Coronary artery (tissue), 2 donors: ENCODE measurements at regions not wholly inside any gene's neighbourhood (a gene's known extent, or its start where the extent isn't known, plus 50 kb on each side); places are given as distances from the start of the nearest gene placed in this dataset.

Experiments
- DNase-seq: peaks from one replicate; pipeline ENCODE4 v3.0.0-alpha.2; 2017; ENCODE audit warnings: low spot score
- H3K27ac ChIP-seq, 2 donors: fragments of 200-600 bp; sonication (generic); one replicate each; pipeline ENCODE4 v1.5.1; 2016 to 2019
- H3K4me3 ChIP-seq: fragments of 200-600 bp; sonication (generic); 2 replicates; pipeline ENCODE4 v1.5.1; 2016; ENCODE audit warnings: mild to moderate bottlenecking, moderate library complexity
- TF ChIP-seq, protein P1 (sequence below): fragments of 200-600 bp; sonication (generic); IDR thresholded peaks from one replicate; pipeline ENCODE4 v1.5.1; 2019; ENCODE audit warnings: antibody characterized with exemption

DNA sequence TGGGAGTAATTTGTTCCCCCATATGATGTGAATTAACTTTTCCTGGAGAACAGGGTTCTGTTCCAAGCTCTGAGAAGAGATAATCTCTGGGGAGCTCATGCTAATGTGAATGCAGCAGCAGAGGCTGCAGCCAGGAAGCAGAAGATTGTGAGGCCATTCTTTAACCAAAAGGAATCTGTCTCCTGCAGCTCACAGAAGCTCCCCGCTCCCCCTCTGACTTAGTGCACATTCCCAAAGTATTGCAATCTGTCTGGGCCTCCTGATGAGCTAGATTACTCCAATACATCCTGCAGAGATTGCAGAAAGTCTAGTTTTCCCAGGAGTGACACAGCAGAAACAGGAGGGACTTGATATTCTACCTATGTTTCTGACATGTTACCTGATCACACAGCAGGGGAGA, 420.6 kb upstream of the FAT3 start:
- H3K27ac ChIP-seq = no peak overlapping the region
- TF ChIP-seq, protein P1, sequence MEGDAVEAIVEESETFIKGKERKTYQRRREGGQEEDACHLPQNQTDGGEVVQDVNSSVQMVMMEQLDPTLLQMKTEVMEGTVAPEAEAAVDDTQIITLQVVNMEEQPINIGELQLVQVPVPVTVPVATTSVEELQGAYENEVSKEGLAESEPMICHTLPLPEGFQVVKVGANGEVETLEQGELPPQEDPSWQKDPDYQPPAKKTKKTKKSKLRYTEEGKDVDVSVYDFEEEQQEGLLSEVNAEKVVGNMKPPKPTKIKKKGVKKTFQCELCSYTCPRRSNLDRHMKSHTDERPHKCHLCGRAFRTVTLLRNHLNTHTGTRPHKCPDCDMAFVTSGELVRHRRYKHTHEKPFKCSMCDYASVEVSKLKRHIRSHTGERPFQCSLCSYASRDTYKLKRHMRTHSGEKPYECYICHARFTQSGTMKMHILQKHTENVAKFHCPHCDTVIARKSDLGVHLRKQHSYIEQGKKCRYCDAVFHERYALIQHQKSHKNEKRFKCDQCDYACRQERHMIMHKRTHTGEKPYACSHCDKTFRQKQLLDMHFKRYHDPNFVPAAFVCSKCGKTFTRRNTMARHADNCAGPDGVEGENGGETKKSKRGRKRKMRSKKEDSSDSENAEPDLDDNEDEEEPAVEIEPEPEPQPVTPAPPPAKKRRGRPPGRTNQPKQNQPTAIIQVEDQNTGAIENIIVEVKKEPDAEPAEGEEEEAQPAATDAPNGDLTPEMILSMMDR = no peak
- no peak for DNase-seq
- H3K4me3 ChIP-seq = no peak overlapping the region

DNA sequence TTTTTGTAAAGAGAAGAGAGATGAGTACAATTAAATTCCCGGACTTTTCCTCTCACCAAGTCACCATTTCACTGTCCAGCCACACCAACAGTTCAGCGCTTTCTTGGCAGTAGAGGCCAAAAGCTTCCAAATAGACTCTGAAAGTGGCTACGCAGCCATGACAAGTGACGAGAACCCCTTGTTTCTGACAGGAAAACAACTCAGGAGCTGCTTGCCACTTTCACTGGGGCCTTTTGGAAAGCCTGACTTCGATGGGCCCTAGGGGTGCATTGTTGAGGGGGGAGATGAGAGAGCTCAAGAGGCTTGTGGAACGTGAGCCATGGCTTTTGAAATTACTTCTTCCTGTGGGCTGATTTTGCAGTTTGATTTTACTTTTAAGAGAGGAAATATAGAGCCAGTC, 422.1 kb upstream of the FAT3 start:
- Histone ChIP-seq H3K4me3 (no peak overlapping the region), H3K27ac (no peak overlapping the region)
- no peak for DNase-seq
- TF ChIP-seq, protein P1 = no peak

DNA sequence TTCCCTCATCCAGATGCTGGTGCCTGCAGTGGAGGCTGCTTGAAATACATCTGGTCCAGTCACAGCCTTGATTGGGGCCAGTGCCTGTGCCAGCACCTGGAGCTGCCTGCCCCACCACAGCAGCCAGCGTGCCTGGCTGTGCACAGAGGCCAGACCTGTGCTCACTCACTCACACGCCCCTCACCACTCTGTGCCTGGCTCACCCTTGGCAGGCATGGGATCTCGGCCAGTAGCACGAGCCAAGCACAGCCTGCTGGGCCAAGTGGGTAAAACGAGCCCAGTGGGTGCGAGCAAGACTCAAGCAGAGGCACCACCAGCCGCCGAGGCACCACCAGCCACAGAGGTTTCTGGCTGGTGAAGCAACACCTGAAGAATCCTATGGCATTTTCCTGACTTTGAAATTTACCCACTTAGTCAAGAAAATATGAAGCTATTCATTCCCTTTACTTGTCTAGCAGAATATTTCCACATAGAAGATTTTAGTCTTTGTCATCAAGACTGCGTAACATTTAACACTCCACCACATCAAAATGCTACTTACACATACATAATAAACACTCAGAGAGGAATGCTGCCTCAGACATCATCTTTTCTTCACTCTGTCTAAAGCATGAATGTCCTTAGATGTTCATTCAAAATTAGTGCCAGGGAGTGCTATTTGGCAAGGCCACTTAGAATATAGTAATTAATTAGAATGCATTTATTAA, 424.3 kb upstream of the FAT3 start:
- DNase-seq = no peak

DNA sequence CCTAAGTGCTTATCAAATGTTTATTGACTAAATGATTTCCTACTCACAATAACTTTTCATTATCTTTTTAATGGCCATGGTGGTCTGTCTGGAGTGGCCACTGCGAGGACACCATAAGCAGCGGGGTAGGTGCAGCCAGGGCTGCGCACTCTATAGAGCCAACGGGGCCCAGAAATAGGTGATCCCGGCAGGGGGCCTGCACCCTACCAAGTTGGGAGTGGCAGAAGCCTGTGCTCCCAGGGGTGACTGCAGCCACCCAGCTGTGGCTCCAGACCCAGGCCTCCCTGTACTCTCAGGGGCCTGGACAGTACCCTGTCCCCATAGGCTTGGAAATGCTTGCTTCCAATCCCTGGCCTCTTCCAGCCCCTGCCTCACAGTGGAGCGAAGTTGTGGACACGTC, 426.4 kb upstream of the FAT3 start:
- TF ChIP-seq, protein P1 = no peak
- no peak overlapping the region for H3K27ac ChIP-seq
- no peak for DNase-seq
- H3K4me3 ChIP-seq = no peak overlapping the region

More for the DNA sequence above, 424.3 kb upstream of the FAT3 start:
- Histone ChIP-seq H3K27ac (no peak overlapping the region), H3K4me3 (no peak overlapping the region)
- TF ChIP-seq, protein P1 = no peak

DNA sequence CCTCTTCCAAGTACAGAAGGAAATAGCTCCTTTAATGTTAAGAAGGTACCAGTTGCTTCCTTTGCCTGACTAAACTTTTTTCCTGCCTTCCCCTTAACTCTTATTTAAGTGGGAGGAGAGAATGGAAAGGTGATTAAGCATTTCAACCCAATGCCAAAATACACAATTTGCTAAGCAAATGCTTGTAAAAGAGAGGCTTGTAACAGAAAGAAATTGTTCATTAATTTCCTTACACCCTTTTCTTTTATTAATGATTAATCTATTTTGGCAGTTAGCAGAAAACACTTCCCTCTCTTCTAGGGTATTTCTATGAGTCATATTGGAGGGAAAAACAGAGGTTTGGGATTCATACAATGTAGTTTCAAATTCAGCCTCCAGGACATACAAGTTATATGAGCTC, 427.6 kb upstream of the FAT3 start:
- TF ChIP-seq, protein P1 = no peak
- no peak overlapping the region for H3K27ac ChIP-seq
- no peak overlapping the region for H3K4me3 ChIP-seq
- no peak for DNase-seq

DNA sequence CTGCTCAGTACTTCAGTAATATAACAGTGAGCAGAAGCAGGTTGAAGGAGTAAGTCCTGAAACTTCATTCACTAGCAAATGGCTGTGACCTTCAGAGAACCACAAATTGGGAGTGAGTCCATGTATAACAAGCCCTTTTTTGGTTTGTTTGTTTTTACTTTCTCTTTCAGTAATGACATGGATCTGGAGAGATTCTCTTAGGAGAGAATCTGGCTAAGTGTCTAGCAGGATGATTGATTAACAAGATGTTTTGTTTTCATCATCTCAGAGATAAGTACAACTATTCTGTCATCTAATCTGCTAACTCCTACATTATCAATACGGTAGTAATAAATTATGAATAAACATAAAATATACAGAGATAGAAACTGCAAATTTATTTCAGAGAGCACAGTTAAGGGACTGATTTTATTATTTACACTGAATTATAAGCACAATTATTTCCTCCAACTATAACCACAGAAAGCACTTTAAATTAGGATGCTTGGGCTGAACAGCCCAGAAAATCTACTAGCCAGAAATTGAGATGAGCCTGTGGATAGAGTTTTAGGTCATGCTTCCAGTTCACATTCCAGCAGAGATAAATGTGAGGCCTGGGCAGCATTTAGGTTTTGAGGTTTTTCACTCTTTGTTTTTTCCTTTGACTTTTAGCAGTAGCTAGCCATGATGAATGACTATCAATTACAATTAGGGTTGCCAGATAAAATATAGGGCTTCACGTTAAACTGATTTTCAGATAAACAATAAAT, 429.3 kb upstream of the FAT3 start:
- no peak overlapping the region for H3K4me3 ChIP-seq
- H3K27ac ChIP-seq = no peak overlapping the region
- no peak for DNase-seq
- TF ChIP-seq, protein P1 = no peak

DNA sequence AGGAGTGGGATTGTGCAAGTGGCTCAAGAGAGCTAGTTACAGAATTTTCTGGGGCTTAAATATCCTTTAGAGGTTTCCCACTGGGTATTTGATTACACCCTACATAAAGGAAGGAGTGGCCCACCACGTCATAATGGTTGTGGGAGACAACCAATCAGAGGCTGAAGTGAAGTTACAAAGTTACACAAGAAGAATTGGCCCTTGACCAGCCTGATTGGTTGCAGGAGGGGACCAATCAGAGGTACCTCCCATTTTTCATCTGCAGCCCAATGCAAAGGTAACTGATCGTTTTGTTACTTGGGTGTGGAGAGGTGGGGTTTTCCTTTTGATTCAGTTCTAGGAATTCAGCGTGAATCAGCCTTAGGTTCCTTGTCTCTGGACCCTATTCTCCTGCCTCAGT, 430.5 kb upstream of the FAT3 start:
- TF ChIP-seq, protein P1 = no peak
- no peak overlapping the region for H3K4me3 ChIP-seq
- DNase-seq = no peak
- no peak overlapping the region for H3K27ac ChIP-seq
